B cell (primary cell): ENCODE measurements at regions not wholly inside any gene's neighbourhood (a gene's known extent, or its start where the extent isn't known, plus 50 kb on each side); places are given as distances from the start of the nearest gene placed in this dataset.
"Not testable (repeated sequence)": the region's sequence is repeated elsewhere in the genome, so short reads cannot be mapped to it uniquely, and the experiment has no call there.

Experiments used
- ATAC-seq: fragments of 200-7000 bp; cut with Tn5 transposase; one replicate; pipeline ENCODE4 v1.10.0; 2021; ENCODE audit warnings: low read depth, mild to moderate bottlenecking, moderate number of reproducible peaks, moderate library complexity
- CTCF ChIA-PET: fragments of 350-600 bp; sonication (Branson Sonifier 250); formaldehyde crosslinking; loops from one replicate; lab custom pipeline; 2021; ENCODE audit warnings: antibody characterized with exemption, inconsistent platforms; lab: Charles Lee
- POLR2A ChIA-PET: fragments of 350-600 bp; sonication (Branson Sonifier 250); formaldehyde crosslinking; loops from one replicate; lab custom pipeline; 2021; ENCODE audit warnings: antibody characterized with exemption; lab: Charles Lee
- DNase-seq: peaks from one replicate; pipeline ENCODE4 v3.0.0; 2013
- H2AFZ ChIP-seq: 2 replicates; pipeline ENCODE4 v1.6.1; 2012; ENCODE audit warnings: mild to moderate bottlenecking, low read depth, low read length; ENCODE audit not compliant: insufficient read depth, poor library complexity, severe bottlenecking
- H3K27ac ChIP-seq, 2 donors: 1 replicate in 1 of 2; 2 replicates in 1 of 2; pipeline ENCODE4 v1.5.1; 2012 to 2013; ENCODE audit warnings: low read length in 2 of 2, mild to moderate bottlenecking in 2 of 2, moderate library complexity in 1 of 2
- H3K27me3 ChIP-seq, 4 experiments: fragments of 200-600 bp in 1 of 4; sonication (generic) in 1 of 4; replicated peaks in 1 of 4; 1 replicate in 2 of 4; 2 replicates in 2 of 4; pipeline versions ENCODE4 v1.6.1 to v1.7.0; 2013 to 2016; ENCODE audit warnings: low read length in 3 of 4, mild to moderate bottlenecking in 2 of 4, mixed read lengths in 1 of 4, moderate library complexity in 1 of 4; ENCODE audit not compliant: insufficient read depth in 4 of 4, control insufficient read depth in 3 of 4; ENCODE audit errors: control extremely low read depth in 1 of 4
- H3K36me3 ChIP-seq, 2 experiments: replicated peaks in 1 of 2; 1 replicate in 1 of 2; 2 replicates in 1 of 2; pipeline versions ENCODE4 v1.6.1 to v1.7.1; 2013; ENCODE audit warnings: low read length in 1 of 2; ENCODE audit not compliant: insufficient read depth in 2 of 2, control insufficient read depth in 1 of 2; ENCODE audit errors: control extremely low read depth in 1 of 2, extremely low read depth in 1 of 2
- H3K4me1 ChIP-seq, 2 donors: fragments of 200-600 bp in 1 of 2; sonication (generic) in 1 of 2; 1 replicate in 1 of 2; 2 replicates in 1 of 2; pipeline versions ENCODE4 v1.5.1 to v1.6.1; 2013 to 2017; ENCODE audit warnings: low read length in 2 of 2; ENCODE audit not compliant: control insufficient read depth in 2 of 2, insufficient read depth in 2 of 2
- H3K4me2 ChIP-seq: replicated peaks from 2 replicates; pipeline ENCODE3; 2012; ENCODE audit warnings: mild to moderate bottlenecking, low read depth, low read length; ENCODE audit not compliant: poor library complexity, severe bottlenecking
- H3K4me3 ChIP-seq, 5 experiments: fragments of 200-600 bp in 1 of 5; sonication (generic) in 1 of 5; 1 replicate in 3 of 5; 2 replicates in 2 of 5; pipeline versions ENCODE4 v1.5.1 to v1.7.0; 2011 to 2016; ENCODE audit warnings: low read length in 4 of 5, mild to moderate bottlenecking in 4 of 5, low read depth in 2 of 5, control low read depth in 1 of 5, moderate library complexity in 1 of 5; ENCODE audit not compliant: insufficient read depth in 1 of 5; ENCODE audit errors: control extremely low read depth in 1 of 5, extremely low read depth in 1 of 5
- H3K79me2 ChIP-seq: fragments of 200-600 bp; sonication (generic); one replicate; pipeline ENCODE4 v1.6.0; 2016; ENCODE audit warnings: low read length; ENCODE audit not compliant: control insufficient read depth, insufficient read depth
- H3K9ac ChIP-seq: fragments of 200-600 bp; sonication (generic); 2 replicates; pipeline ENCODE4 v1.6.1; 2017; ENCODE audit warnings: mild to moderate bottlenecking, low read length, moderate library complexity
- H3K9me3 ChIP-seq, 3 donors: one replicate each; pipeline versions ENCODE4 v1.6.1 to v1.7.1; 2013; ENCODE audit warnings: low read length in 2 of 3; ENCODE audit not compliant: control insufficient read depth in 2 of 3, insufficient read depth in 1 of 3; ENCODE audit errors: control extremely low read depth in 1 of 3
- H4K20me1 ChIP-seq: 2 replicates; pipeline ENCODE4 v1.6.0; 2012; ENCODE audit warnings: mild to moderate bottlenecking, low read length; ENCODE audit not compliant: insufficient read depth, control insufficient read depth, poor library complexity, severe bottlenecking
- H3K27ac Mint-ChIP-seq: one replicate; pipeline ENCODE4 v1.8.0; 2021; ENCODE audit warnings: mixed read lengths
- H3K27me3 Mint-ChIP-seq: one replicate; pipeline ENCODE4 v1.8.0; 2021; ENCODE audit warnings: mixed read lengths
- H3K4me1 Mint-ChIP-seq: one replicate; pipeline ENCODE4 v1.8.0; 2021; ENCODE audit warnings: mixed read lengths
- H3K4me3 Mint-ChIP-seq: one replicate; pipeline ENCODE4 v1.8.0; 2021; ENCODE audit warnings: mixed read lengths
- H3K9me3 Mint-ChIP-seq: one replicate; pipeline ENCODE4 v1.8.0; 2022; ENCODE audit warnings: mixed read lengths; ENCODE audit not compliant: insufficient read depth
- EZH2 ChIP-seq: IDR thresholded peaks from 2 replicates; pipeline ENCODE4 v1.6.1; 2012; ENCODE audit warnings: borderline replicate concordance, low read depth, mild to moderate bottlenecking, moderate library complexity, low read length; ENCODE audit not compliant: insufficient read depth, poor library complexity, severe bottlenecking
- WGBS: methylation state at CpG from one replicate; pipeline ENCODE4 v1.1.5; 2013; ENCODE audit warnings: missing lambda C conversion rate; ENCODE audit not compliant: insufficient coverage; 5-methylcytosine and 5-hydroxymethylcytosine counted together
- intact Hi-C: fragments of 100-400 bp; cut with micrococcal nuclease; formaldehyde crosslinking; loops from one replicate; pipeline ENCODE4 v1.10.0; 2022
- TF ChIP-seq, protein P1 (sequence below): fragments of 200-600 bp; IDR thresholded peaks from one replicate; pipeline ENCODE4 v1.8.0; 2022; ENCODE audit warnings: antibody characterized with exemption, mild to moderate bottlenecking

GRCh38 chr16:17038415-17038814, 432.3 kb downstream of the XYLT1 start:
- TF ChIP-seq, protein P1, sequence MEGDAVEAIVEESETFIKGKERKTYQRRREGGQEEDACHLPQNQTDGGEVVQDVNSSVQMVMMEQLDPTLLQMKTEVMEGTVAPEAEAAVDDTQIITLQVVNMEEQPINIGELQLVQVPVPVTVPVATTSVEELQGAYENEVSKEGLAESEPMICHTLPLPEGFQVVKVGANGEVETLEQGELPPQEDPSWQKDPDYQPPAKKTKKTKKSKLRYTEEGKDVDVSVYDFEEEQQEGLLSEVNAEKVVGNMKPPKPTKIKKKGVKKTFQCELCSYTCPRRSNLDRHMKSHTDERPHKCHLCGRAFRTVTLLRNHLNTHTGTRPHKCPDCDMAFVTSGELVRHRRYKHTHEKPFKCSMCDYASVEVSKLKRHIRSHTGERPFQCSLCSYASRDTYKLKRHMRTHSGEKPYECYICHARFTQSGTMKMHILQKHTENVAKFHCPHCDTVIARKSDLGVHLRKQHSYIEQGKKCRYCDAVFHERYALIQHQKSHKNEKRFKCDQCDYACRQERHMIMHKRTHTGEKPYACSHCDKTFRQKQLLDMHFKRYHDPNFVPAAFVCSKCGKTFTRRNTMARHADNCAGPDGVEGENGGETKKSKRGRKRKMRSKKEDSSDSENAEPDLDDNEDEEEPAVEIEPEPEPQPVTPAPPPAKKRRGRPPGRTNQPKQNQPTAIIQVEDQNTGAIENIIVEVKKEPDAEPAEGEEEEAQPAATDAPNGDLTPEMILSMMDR: no peak
- no peak for TF ChIP-seq EZH2
- ChIA-PET CTCF (interaction anchor here (2.8 kb wide), 1 partner anchor 12 kb away, joined by 7 read pairs; no protein-coding TSS in a partner anchor), POLR2A (no interaction called here)
- no peaks in the 10 kb centered on the region for H3K27me3 ChIP-seq
- H3K27ac ChIP-seq: no peak overlapping the region
- H3K36me3 ChIP-seq: no peaks in the 10 kb centered on the region
- Mint-ChIP-seq H3K27ac (no peak overlapping the region), H3K9me3 (no peaks in the 10 kb centered on the region), H3K27me3 (no peaks in the 10 kb centered on the region), H3K4me3 (no peak overlapping the region), H3K4me1 (no peaks in the 10 kb centered on the region)
- no peak overlapping the region for H3K9ac ChIP-seq
- no peaks in the 10 kb centered on the region for H4K20me1 ChIP-seq
- ATAC-seq (no peak), DNase-seq (no peak)
- H2AFZ ChIP-seq: no peak overlapping the region
- H3K4me1 ChIP-seq: no peaks in the 10 kb centered on the region
- 95% methylated on average over 5 of the region's 5 CpGs for WGBS
- no peaks in the 10 kb centered on the region for H3K9me3 ChIP-seq
- intact Hi-C loops: no loop called here
- H3K79me2 ChIP-seq: no peaks in the 10 kb centered on the region
- no peak overlapping the region for H3K4me2 ChIP-seq
- H3K4me3 ChIP-seq: no peak overlapping the region

- H3K27me3 Mint-ChIP-seq, POLR2A ChIA-PET, CTCF ChIA-PET, H3K27ac ChIP-seq, H3K9ac ChIP-seq, ATAC-seq, H3K4me1 ChIP-seq, H2AFZ ChIP-seq, H3K4me3 ChIP-seq, H3K36me3 ChIP-seq, H3K4me2 ChIP-seq, DNase-seq, H4K20me1 ChIP-seq, intact Hi-C loops, H3K4me3 Mint-ChIP-seq, H3K27me3 ChIP-seq, H3K27ac Mint-ChIP-seq, H3K9me3 ChIP-seq: not testable (repeated sequence)
- peaks cover 47% of the 10 kb centered on the region for H3K79me2 ChIP-seq
- H3K4me1 Mint-ChIP-seq: peaks cover 11% of the 10 kb centered on the region
- peaks cover 13% of the 10 kb centered on the region for H3K9me3 Mint-ChIP-seq
- 100% methylated on average over 1 of the region's 2 CpGs for WGBS
Observed at GRCh38 chr16:17049109-17049508, 421.7 kb downstream of the XYLT1 start.
